Dendritic cell treated with granulocyte-macrophage colony-stimulating factor and Interleukin-4, amounts not matched to agents 40 ng/mL and 50 ng/mL, for 4 days (primary cell): ENCODE measurements at regions not wholly inside any gene's neighbourhood (a gene's known extent, or its start where the extent isn't known, plus 50 kb on each side); places are given as distances from the start of the nearest gene placed in this dataset.

ENCODE experiments used
- H3K27ac Mint-ChIP-seq: one replicate; pipeline ENCODE4 v1.8.0; 2022; ENCODE audit warnings: mild to moderate bottlenecking, mixed read lengths
- H3K27me3 Mint-ChIP-seq: one replicate; pipeline ENCODE4 v1.8.0; 2022; ENCODE audit warnings: mild to moderate bottlenecking, mixed read lengths
- H3K36me3 Mint-ChIP-seq: one replicate; pipeline ENCODE4 v1.8.0; 2022; ENCODE audit warnings: low read depth, mixed read lengths
- H3K4me1 Mint-ChIP-seq: one replicate; pipeline ENCODE4 v1.8.0; 2022; ENCODE audit warnings: low read depth, mixed read lengths
- H3K4me3 Mint-ChIP-seq: one replicate; pipeline ENCODE4 v1.8.0; 2022; ENCODE audit warnings: mild to moderate bottlenecking, moderate library complexity, mixed read lengths
- H3K9me3 Mint-ChIP-seq: one replicate; pipeline ENCODE4 v1.8.0; 2022; ENCODE audit warnings: mixed read lengths
- intact Hi-C: fragments of 100-400 bp; cut with micrococcal nuclease; formaldehyde crosslinking; loops from one replicate; pipeline ENCODE4 v1.15.0; 2022

DNA sequence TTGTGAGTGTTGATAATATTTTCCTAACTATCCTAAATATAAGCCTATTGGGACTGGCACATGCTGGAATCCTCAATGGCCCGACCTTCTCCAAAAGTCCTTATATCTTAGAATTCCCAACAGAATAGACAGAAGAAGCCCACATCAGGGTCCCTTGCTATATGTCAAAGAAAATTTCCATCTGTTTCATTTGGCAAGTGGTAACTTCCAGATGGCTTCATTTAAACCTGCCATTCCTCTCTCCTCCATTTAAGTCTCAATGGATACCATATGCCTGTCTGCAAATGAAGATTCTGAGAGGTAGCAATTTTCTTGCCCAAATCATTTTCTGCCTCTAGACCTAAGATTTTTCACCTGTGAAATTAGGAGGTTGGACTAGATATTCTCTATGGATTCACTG, 73.1 kb upstream of the KCNA4 start:
- Mint-ChIP-seq H3K27me3 (no peaks in the 10 kb centered on the region), H3K4me3 (no peak overlapping the region), H3K27ac (no peak overlapping the region), H3K9me3 (peaks cover 9% of the 10 kb centered on the region), H3K36me3 (no peaks in the 10 kb centered on the region), H3K4me1 (no peaks in the 10 kb centered on the region)
- intact Hi-C loops: no loop called here

DNA sequence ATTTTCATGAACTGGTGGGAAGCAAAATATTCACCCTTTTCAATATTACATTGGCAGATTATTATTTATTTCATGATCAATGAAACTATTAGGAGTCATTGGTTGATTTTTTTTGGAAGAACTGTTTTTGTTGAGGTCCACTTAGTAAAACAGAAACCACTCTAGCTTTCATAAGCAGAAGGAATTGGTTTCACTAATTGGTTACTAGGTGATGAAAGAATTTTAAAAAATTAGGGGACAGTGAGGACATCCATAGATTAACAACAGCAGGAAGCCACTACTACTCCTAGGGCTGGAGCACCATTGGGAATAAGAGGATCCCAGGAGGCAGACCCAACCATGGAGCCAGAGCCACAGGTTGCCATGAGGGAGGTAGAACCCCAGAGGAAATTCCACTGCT, 74.4 kb upstream of the KCNA4 start:
- H3K4me3 Mint-ChIP-seq: no peak overlapping the region
- intact Hi-C loops: no loop called here
- no peaks in the 10 kb centered on the region for H3K27me3 Mint-ChIP-seq
- H3K27ac Mint-ChIP-seq: no peak overlapping the region
- no peaks in the 10 kb centered on the region for H3K4me1 Mint-ChIP-seq
- H3K36me3 Mint-ChIP-seq: no peaks in the 10 kb centered on the region
- peaks cover 9% of the 10 kb centered on the region for H3K9me3 Mint-ChIP-seq

GRCh38 chr11:30091737-30092136, 74.9 kb upstream of the KCNA4 start:
- Mint-ChIP-seq H3K27me3 (no peaks in the 10 kb centered on the region), H3K4me1 (no peaks in the 10 kb centered on the region), H3K27ac (no peak overlapping the region), H3K4me3 (no peak overlapping the region), H3K36me3 (no peaks in the 10 kb centered on the region), H3K9me3 (peaks cover 9% of the 10 kb centered on the region)
- intact Hi-C loops: no loop called here

DNA sequence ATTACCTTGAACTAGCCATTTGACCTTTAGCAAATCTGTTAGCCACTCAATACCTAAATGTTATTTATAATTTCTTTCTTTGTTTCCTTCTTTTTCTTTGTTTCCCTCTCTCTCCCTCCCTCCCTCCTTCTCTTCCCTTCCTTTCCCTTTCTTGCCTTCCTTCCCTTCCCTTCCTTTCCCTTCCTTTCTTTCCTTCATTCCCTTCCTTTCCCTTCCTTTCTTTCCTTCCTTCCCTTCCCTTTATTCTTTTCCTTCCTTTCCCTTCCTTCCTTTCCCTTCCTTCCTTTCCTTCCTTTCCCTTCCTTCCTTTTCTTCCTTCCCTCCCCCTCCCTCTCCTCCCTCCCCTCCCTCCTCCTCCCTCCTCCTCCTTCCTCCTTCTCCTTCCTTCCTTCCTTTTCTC, 75.7 kb upstream of the KCNA4 start:
- Mint-ChIP-seq H3K9me3 (peaks cover 9% of the 10 kb centered on the region), H3K27me3 (no peaks in the 10 kb centered on the region), H3K36me3 (no peaks in the 10 kb centered on the region), H3K27ac (no peak overlapping the region), H3K4me1 (no peaks in the 10 kb centered on the region), H3K4me3 (no peak overlapping the region)
- intact Hi-C loops: no loop called here

DNA sequence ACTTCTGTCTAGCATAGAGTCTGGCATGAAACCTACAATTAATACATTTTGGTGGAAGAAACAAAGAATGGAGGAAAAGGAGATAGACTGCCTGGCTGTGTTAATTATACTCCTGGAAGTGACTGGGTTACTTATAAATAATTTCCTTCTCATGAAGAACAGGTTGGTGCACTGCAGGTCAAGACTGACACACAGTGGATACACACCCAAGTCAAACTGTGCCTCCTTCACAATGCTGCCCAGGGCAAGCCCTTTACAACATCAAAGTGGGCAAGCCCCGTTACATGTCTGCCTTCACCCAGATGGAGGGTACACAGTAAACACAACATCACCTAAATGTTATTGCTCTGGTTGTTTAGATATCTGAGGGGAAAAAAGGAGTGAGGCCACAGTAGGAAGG, 83.7 kb upstream of the KCNA4 start:
- intact Hi-C loops: no loop called here
- Mint-ChIP-seq H3K4me1 (no peaks in the 10 kb centered on the region), H3K27me3 (no peaks in the 10 kb centered on the region), H3K27ac (no peak overlapping the region), H3K36me3 (no peaks in the 10 kb centered on the region), H3K9me3 (peaks cover 13% of the 10 kb centered on the region), H3K4me3 (no peak overlapping the region)

DNA sequence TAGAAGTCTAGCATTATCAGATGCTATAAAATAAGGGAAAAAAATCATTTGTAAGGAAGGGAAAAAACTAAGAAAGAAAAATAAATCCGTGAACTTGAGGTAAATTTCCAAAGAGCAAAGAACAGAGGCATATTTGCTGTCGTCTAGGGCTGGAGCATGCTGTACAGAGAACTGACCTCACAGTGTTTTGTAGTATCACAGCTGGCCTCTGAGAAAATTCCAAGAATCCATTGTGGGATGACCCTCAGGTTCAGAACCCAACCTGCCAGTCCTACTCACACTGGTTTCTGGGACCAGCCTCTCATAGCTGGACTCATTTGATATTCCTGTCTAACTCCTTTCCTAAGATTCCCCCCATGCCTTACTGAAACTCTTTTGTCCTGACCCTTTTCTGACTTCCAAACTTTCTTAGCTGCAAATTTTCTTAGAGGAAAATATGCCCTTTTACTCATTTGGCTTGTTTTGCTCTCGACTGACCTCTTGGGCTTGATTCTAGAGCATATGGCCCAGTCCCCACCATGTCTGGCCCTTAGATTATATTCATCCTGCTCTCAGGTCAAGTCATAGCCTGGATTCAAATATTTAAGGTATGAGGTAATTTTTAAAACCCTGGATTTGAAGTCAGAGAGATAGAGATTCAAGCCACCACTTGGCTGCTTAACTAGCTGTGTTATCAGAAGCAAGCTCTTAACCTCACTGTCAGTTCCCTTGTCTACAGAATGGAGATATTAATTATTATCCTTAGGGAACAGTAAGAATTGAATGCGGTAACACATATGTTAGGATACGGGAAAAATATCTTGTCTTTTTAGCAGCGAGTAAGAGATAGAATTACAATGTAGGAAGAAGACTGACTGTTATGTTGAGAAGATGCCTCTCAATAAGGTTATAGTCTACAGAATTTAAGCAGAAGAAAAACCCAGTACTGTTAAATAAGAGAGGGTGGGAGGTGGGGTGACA, 89.7 kb upstream of the KCNA4 start:
- Mint-ChIP-seq H3K9me3 (no peaks in the 10 kb centered on the region), H3K27ac (no peak overlapping the region)

DNA sequence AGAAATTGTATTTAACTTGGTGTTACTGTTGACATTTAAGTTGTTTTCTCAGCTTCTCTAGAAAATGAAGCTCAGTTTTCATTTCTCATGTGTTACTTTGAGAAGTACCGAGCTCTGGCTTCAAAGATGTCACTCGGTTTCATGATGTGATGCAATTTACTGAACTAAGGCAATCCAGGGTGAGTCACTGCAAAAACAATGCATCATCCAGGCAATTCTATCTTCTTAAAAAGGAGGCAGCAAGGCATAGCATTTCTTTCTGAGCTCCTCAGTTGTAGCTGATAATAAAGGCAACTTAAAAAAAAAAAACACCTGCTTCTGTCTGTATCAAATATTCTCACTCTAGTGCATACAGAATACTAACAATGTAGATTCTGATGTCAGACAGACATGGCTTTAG, 91.1 kb upstream of the KCNA4 start:
- intact Hi-C loops: no loop called here
- Mint-ChIP-seq H3K4me3 (no peak overlapping the region), H3K4me1 (no peaks in the 10 kb centered on the region)

More for the DNA sequence above, 89.7 kb upstream of the KCNA4 start:
- H3K36me3 Mint-ChIP-seq: no peaks in the 10 kb centered on the region
- no peaks in the 10 kb centered on the region for H3K4me1 Mint-ChIP-seq
- intact Hi-C loops: no loop called here
- H3K27me3 Mint-ChIP-seq: no peaks in the 10 kb centered on the region
- H3K4me3 Mint-ChIP-seq: no peak overlapping the region

GRCh38 chr11:30109774-30110173, 92.9 kb upstream of the KCNA4 start:
- H3K36me3 Mint-ChIP-seq: no peaks in the 10 kb centered on the region
- H3K4me1 Mint-ChIP-seq: no peaks in the 10 kb centered on the region
- H3K27ac Mint-ChIP-seq: no peak overlapping the region
- no peaks in the 10 kb centered on the region for H3K27me3 Mint-ChIP-seq
- H3K9me3 Mint-ChIP-seq: no peaks in the 10 kb centered on the region
- intact Hi-C loops: no loop called here
- H3K4me3 Mint-ChIP-seq: no peak overlapping the region

More for the DNA sequence above, 91.1 kb upstream of the KCNA4 start:
- Mint-ChIP-seq H3K27ac (no peak overlapping the region), H3K9me3 (no peaks in the 10 kb centered on the region), H3K27me3 (no peaks in the 10 kb centered on the region), H3K36me3 (no peaks in the 10 kb centered on the region)

GRCh38 chr11:30110691-30111090, 93.9 kb upstream of the KCNA4 start:
- no peak overlapping the region for H3K27ac Mint-ChIP-seq

DNA sequence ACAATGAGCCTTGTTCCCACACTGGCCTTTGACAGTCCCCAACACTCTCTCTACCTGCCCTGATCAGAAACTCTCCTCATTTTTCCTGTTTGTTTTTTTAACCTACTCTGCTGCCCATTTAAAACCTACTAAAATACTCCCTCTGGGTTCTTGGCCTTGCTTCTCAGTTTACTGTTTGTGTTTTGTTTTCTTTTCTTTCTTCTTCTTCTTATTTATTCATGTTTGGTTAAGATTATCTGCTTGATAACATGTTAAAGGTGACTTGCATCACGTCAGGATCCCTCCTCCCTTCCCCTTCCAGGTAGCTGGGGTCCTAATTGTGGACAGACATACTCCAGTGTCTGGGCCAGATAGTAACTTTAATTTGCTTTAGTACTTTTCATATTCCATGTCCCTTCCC, 95.0 kb upstream of the KCNA4 start:
- no peaks in the 10 kb centered on the region for H3K9me3 Mint-ChIP-seq

More at GRCh38 chr11:30110691-30111090, 93.9 kb upstream of the KCNA4 start:
- no peaks in the 10 kb centered on the region for H3K9me3 Mint-ChIP-seq
- intact Hi-C loops: no loop called here
- no peak overlapping the region for H3K4me3 Mint-ChIP-seq
- H3K27me3 Mint-ChIP-seq: no peaks in the 10 kb centered on the region
- H3K4me1 Mint-ChIP-seq: no peaks in the 10 kb centered on the region
- H3K36me3 Mint-ChIP-seq: no peaks in the 10 kb centered on the region

DNA sequence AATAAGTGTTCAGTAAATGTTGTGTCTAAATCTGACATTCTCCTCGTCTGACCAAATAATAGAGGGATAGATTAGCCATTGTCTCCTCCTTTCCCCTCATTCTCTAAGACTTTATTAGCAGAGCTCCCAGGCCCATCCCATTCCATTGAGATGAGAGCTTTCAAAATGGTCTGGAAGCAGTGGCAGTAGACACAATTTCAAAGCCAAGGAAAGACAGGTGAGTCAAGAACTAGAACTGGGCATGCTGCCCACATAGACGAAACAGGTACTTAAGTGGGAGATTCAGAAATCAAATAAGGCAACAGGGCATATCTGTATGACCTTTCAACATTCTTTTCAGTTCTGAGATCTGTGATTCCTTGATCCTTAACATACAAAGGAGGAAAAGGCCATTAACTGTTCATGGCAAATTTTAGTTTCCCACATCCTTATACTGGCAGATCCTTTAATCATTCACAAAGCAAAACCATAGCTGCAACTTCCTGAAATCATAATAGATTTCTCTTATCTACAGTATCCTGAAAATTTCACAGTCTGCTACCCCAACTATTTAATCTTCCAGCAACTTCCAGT, 96.6 kb upstream of the KCNA4 start:
- Mint-ChIP-seq H3K9me3 (no peaks in the 10 kb centered on the region), H3K36me3 (no peaks in the 10 kb centered on the region), H3K4me1 (no peaks in the 10 kb centered on the region), H3K4me3 (no peak overlapping the region), H3K27me3 (no peaks in the 10 kb centered on the region), H3K27ac (no peak overlapping the region)
- intact Hi-C loops: no loop called here

More for the DNA sequence above, 95.0 kb upstream of the KCNA4 start:
- intact Hi-C loops: no loop called here
- no peaks in the 10 kb centered on the region for H3K4me1 Mint-ChIP-seq
- H3K36me3 Mint-ChIP-seq: no peaks in the 10 kb centered on the region
- H3K27ac Mint-ChIP-seq: no peak overlapping the region
- H3K4me3 Mint-ChIP-seq: no peak overlapping the region
- no peaks in the 10 kb centered on the region for H3K27me3 Mint-ChIP-seq

DNA sequence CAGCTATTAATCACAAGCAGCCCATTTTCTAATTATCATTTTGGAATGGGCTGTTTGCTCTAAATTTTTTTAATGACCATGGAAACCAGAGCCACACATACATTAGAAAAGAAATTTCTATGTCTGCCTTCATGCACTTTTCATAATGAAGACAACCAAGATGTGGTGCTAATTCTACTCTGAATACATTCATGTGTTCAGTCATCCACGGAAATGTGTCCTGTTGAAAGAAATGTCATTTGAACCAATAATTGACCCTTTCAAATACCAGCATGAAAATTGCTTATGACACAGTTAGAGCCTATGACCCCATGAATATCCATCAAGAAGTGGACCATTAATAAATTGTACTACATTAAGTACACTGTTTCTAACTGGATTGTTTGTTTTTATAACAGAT, 99.7 kb upstream of the KCNA4 start:
- intact Hi-C loops: no loop called here
- Mint-ChIP-seq H3K27me3 (no peaks in the 10 kb centered on the region), H3K36me3 (no peaks in the 10 kb centered on the region), H3K4me1 (no peaks in the 10 kb centered on the region), H3K4me3 (no peak overlapping the region), H3K9me3 (no peaks in the 10 kb centered on the region), H3K27ac (no peak overlapping the region)

DNA sequence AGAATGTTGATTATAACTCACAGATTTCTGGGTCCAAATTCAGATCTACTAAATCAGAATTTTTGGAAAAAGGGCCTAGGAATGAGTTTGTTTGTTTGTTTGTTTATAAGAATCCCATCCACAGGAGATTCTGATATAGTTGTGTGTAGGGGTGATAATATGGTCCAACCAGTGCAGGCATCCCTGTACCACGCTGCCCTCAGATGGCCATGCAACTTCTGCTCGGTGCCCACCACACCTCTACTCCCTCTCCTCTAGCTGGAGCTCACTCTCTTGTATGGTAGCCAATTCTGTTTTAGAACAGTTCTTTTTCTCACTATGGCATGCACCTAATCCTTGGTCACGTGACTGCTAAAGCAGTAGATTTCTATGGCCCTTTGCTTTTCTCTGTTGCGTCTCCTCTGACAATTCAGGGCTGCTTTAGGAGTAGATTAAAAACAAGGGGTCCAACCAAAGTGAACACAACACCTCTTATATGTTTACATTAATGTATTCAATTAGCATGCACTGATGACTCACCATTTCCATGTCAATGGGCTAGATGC, 103.3 kb upstream of the KCNA4 start:
- no peak overlapping the region for H3K27ac Mint-ChIP-seq
- H3K4me1 Mint-ChIP-seq: no peaks in the 10 kb centered on the region
- no peaks in the 10 kb centered on the region for H3K36me3 Mint-ChIP-seq
- H3K9me3 Mint-ChIP-seq: no peaks in the 10 kb centered on the region
- no peaks in the 10 kb centered on the region for H3K27me3 Mint-ChIP-seq
- intact Hi-C loops: no loop called here
- no peak overlapping the region for H3K4me3 Mint-ChIP-seq

DNA sequence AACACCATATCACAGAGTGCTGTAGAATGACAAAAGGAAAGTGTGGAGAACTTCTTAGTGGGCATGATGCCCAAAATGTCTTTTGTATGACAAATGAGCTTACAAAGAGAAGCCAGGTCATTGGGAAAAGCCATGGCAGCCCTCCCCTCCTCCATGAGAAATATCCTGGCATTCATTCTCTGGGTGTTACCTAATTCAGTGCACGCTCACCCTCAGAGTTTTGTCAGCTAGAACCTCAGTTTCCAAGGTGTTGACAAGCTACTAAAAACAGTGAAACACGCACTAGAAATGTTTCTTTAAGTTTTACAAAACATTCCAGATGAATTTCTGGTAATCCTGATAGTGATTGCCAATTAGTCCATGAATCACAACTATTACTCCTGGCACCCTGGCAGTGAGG, 105.4 kb upstream of the FSHB start:
- Mint-ChIP-seq H3K4me1 (no peaks in the 10 kb centered on the region), H3K27me3 (no peaks in the 10 kb centered on the region), H3K27ac (no peak overlapping the region), H3K36me3 (no peaks in the 10 kb centered on the region), H3K9me3 (no peaks in the 10 kb centered on the region), H3K4me3 (no peak overlapping the region)
- intact Hi-C loops: no loop called here
